Right atrium auricular region (tissue), 2 donors: ENCODE measurements at regions not wholly inside any gene's neighbourhood (a gene's known extent, or its start where the extent isn't known, plus 50 kb on each side); places are given as distances from the start of the nearest gene placed in this dataset.

ENCODE experiments used
- DNase-seq: peaks from one replicate; pipeline ENCODE4 v3.0.0-alpha.2; 2019; ENCODE audit warnings: low spot score
- H3K27ac ChIP-seq, 2 donors: fragments of 200-600 bp; sonication (generic); 1 replicate in 1 of 2; 2 replicates in 1 of 2; pipeline ENCODE4 v1.5.1; 2016 to 2019
- H3K27me3 ChIP-seq, 2 donors: fragments of 200-600 bp; sonication (generic); one replicate each; pipeline versions ENCODE4 v1.5.1 to v1.6.0; 2017 to 2019
- H3K36me3 ChIP-seq: fragments of 200-600 bp; sonication (generic); one replicate; pipeline ENCODE4 v1.5.1; 2016
- H3K4me1 ChIP-seq, 2 donors: fragments of 200-600 bp; sonication (generic); one replicate each; pipeline versions ENCODE4 v1.5.1 to v1.6.0; 2017 to 2019
- H3K4me3 ChIP-seq, 2 donors: fragments of 200-600 bp; sonication (generic); 1 replicate in 1 of 2; 2 replicates in 1 of 2; pipeline ENCODE4 v1.5.1; 2017 to 2019; ENCODE audit warnings: mild to moderate bottlenecking in 1 of 2, moderate library complexity in 1 of 2
- H3K9me3 ChIP-seq, 2 donors: fragments of 200-600 bp; sonication (generic); one replicate each; pipeline ENCODE4 v1.5.1; 2019
- TF ChIP-seq, protein P1 (sequence below), 2 donors: fragments of 200-600 bp; sonication (generic); IDR thresholded peaks; one replicate each; pipeline ENCODE4 v1.5.1; 2019; ENCODE audit warnings: antibody characterized with exemption in 2 of 2

DNA sequence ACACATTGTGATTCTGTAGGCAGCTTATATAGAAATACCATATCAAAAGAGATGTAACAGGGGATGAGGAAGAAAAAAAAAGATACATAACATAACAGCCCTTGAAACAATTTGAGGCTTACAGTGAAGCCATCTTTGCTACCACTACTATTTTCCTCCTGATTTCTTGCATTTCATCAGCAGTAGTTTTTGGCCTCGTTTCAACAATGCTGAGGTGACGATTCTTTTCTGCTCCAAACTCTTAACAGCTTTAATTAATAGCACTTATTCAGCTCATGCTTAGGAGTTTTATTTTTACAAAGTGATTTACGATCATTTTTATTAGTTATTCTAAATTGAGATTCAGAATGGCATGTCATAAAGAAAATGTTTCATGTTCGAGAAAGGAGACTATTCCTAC, 163.2 kb downstream of the DCK start:
- no peak for DNase-seq

DNA sequence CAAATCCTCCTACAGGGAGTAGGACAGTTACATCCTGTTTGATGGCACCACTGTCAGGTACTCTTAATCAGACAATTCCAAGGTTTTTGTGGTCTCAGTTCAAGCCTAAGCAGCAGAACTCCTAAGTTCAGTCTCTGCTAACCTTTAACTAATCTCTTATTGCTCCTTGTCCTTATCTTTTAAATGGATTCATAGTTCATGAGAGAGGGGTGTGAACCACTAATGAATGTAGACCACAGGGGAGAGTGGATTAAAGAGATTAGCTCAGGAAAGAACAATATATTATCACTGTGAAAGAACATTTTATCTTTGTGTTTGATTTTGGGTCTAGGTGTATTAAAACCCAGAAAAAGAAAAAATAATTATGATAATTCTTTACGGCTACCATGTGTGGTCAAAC, 168.9 kb downstream of the DCK start:
- Histone ChIP-seq H3K4me1 (no peaks in the 10 kb centered on the region), H3K27me3 (no peaks in the 10 kb centered on the region), H3K36me3 (no peaks in the 10 kb centered on the region), H3K4me3 (no peak overlapping the region), H3K27ac (no peak overlapping the region), H3K9me3 (no peaks in the 10 kb centered on the region)
- no peak for DNase-seq
- TF ChIP-seq, protein P1, sequence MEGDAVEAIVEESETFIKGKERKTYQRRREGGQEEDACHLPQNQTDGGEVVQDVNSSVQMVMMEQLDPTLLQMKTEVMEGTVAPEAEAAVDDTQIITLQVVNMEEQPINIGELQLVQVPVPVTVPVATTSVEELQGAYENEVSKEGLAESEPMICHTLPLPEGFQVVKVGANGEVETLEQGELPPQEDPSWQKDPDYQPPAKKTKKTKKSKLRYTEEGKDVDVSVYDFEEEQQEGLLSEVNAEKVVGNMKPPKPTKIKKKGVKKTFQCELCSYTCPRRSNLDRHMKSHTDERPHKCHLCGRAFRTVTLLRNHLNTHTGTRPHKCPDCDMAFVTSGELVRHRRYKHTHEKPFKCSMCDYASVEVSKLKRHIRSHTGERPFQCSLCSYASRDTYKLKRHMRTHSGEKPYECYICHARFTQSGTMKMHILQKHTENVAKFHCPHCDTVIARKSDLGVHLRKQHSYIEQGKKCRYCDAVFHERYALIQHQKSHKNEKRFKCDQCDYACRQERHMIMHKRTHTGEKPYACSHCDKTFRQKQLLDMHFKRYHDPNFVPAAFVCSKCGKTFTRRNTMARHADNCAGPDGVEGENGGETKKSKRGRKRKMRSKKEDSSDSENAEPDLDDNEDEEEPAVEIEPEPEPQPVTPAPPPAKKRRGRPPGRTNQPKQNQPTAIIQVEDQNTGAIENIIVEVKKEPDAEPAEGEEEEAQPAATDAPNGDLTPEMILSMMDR (IDR thresholded peaks at IDR 0.05) = no peak

More for the DNA sequence above, 163.2 kb downstream of the DCK start:
- Histone ChIP-seq H3K27ac (no peak overlapping the region), H3K36me3 (no peaks in the 10 kb centered on the region), H3K27me3 (no peaks in the 10 kb centered on the region), H3K9me3 (no peaks in the 10 kb centered on the region), H3K4me3 (no peak overlapping the region), H3K4me1 (no peaks in the 10 kb centered on the region)
- TF ChIP-seq, protein P1 (IDR thresholded peaks at IDR 0.05) = no peak

- H3K4me3 ChIP-seq = no peak overlapping the region
- no peak overlapping the region for H3K27ac ChIP-seq
- H3K4me1 ChIP-seq = no peaks in the 10 kb centered on the region
- TF ChIP-seq, protein P1 (IDR thresholded peaks at IDR 0.05) = no peak
- no peak for DNase-seq
- no peaks in the 10 kb centered on the region for H3K27me3 ChIP-seq
- no peaks in the 10 kb centered on the region for H3K9me3 ChIP-seq
- no peaks in the 10 kb centered on the region for H3K36me3 ChIP-seq
These were observed 169.9 kb downstream of the DCK start for GRCh38 chr4:71163317-71163716.

GRCh38 chr4:71167083-71167482, 171.7 kb upstream of the SLC4A4 start:
- TF ChIP-seq, protein P1 (IDR thresholded peaks at IDR 0.05) = no peak
- Histone ChIP-seq H3K4me3 (no peak overlapping the region), H3K36me3 (no peaks in the 10 kb centered on the region), H3K4me1 (no peaks in the 10 kb centered on the region), H3K9me3 (no peaks in the 10 kb centered on the region), H3K27me3 (no peaks in the 10 kb centered on the region), H3K27ac (no peak overlapping the region)
- DNase-seq = no peak

DNA sequence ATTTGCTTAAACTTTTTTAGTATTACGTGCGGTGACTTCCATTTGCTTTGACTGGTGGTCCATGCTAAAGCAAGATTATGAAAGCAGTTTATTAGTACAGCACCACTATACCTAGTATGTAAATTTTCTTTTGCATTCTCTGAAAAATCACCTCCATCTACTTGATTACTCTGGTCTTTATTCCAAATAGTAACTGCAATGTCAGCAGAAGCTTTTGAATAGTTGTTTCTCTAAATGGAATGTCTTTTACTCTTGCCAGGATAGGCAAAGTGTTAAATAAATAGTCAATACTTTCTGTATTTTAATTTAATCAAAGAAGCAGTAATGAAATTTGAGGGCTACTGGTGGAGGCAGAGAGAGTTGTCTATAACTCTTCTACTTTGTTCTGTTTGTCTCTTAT, 167.2 kb upstream of the SLC4A4 start:
- Histone ChIP-seq H3K36me3 (no peaks in the 10 kb centered on the region), H3K4me1 (no peaks in the 10 kb centered on the region), H3K27me3 (no peaks in the 10 kb centered on the region), H3K27ac (no peak overlapping the region), H3K9me3 (peaks cover 0 to 6% of the 10 kb centered on the region in 2 donors), H3K4me3 (no peak overlapping the region)
- DNase-seq = no peak
- TF ChIP-seq, protein P1 (IDR thresholded peaks at IDR 0.05) = no peak

GRCh38 chr4:71181332-71181731, 157.5 kb upstream of the SLC4A4 start:
- Histone ChIP-seq H3K27me3 (no peaks in the 10 kb centered on the region), H3K4me3 (no peak overlapping the region), H3K9me3 (no peaks in the 10 kb centered on the region), H3K4me1 (no peaks in the 10 kb centered on the region), H3K27ac (no peak overlapping the region), H3K36me3 (no peaks in the 10 kb centered on the region)
- TF ChIP-seq, protein P1 (IDR thresholded peaks at IDR 0.05) = no peak
- no peak for DNase-seq
